IgD-negative memory B cell (primary cell): ENCODE measurements at regions not wholly inside any gene's neighbourhood (a gene's known extent, or its start where the extent isn't known, plus 50 kb on each side); places are given as distances from the start of the nearest gene placed in this dataset.
"Not testable (repeated sequence)": the region's sequence is repeated elsewhere in the genome, so short reads cannot be mapped to it uniquely, and the experiment has no call there.

ENCODE experiments used
- H3K27ac Mint-ChIP-seq, 3 donors: one replicate each; pipeline ENCODE4 v1.8.0; 2020 to 2022; ENCODE audit warnings: mild to moderate bottlenecking in 3 of 3, mixed read lengths in 3 of 3, moderate library complexity in 1 of 3
- H3K27me3 Mint-ChIP-seq: one replicate; pipeline ENCODE4 v1.8.0; 2021; ENCODE audit warnings: mixed read lengths
- H3K36me3 Mint-ChIP-seq: one replicate; pipeline ENCODE4 v1.8.0; 2020; ENCODE audit warnings: mild to moderate bottlenecking, mixed read lengths
- H3K4me1 Mint-ChIP-seq, 3 donors: one replicate each; pipeline ENCODE4 v1.8.0; 2020 to 2022; ENCODE audit warnings: mixed read lengths in 3 of 3, mild to moderate bottlenecking in 1 of 3
- H3K4me3 Mint-ChIP-seq, 4 donors: one replicate each; pipeline ENCODE4 v1.8.0; 2020 to 2022; ENCODE audit warnings: mild to moderate bottlenecking in 4 of 4, mixed read lengths in 4 of 4, moderate library complexity in 3 of 4
- H3K9me3 Mint-ChIP-seq, 3 donors: one replicate each; pipeline ENCODE4 v1.8.0; 2020 to 2021; ENCODE audit warnings: mixed read lengths in 3 of 3, mild to moderate bottlenecking in 1 of 3

DNA sequence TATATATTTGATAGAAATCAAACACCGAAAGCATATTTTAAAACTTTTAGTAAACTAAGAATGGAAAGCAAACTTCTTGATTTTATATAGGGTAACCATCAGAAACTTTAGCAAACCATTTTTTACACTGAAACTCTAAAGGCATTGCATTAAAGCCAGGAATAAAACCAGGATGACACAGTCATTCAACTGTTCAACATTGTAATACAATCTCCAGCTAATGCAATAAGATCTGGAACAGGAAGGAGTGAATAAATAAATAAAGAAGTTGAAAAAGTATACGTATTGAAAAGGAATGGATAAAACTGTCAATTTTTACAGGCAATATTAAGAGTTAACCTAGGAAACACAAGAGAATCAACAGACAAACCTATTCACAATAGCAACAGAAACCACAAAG, 181.9 kb upstream of the TTC14 start:
- Mint-ChIP-seq H3K4me3 (no peak overlapping the region), H3K36me3 (no peaks in the 10 kb centered on the region), H3K27me3 (no peaks in the 10 kb centered on the region), H3K9me3 (peaks cover 0 to 2% (median 1%) of the 10 kb centered on the region in 3 donors), H3K27ac (no peak overlapping the region), H3K4me1 (no peaks in the 10 kb centered on the region)

DNA sequence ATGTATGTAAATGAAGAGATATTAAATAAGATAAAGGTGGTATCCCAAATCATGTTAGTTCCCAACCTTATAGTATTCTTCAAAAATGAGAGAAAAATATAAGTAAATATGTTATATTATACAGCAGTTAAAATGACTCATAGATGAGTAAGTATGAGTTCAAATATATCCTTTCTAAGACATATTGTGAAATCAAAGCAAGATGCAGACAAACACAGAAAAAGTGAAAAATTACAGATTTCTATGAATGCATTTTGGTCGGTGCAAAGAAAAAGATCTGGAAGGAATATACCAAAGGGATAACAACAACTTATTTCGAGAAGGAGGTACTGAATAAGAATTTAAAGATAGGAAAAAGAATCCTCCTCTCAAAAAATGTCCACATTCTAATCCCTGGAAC, 181.2 kb upstream of the TTC14 start:
- H3K9me3 Mint-ChIP-seq: peaks cover 0 to 2% (median 1%) of the 10 kb centered on the region in 3 donors
- no peaks in the 10 kb centered on the region for H3K4me1 Mint-ChIP-seq
- no peaks in the 10 kb centered on the region for H3K36me3 Mint-ChIP-seq
- no peaks in the 10 kb centered on the region for H3K27me3 Mint-ChIP-seq
- no peak overlapping the region for H3K27ac Mint-ChIP-seq
- no peak overlapping the region for H3K4me3 Mint-ChIP-seq

DNA sequence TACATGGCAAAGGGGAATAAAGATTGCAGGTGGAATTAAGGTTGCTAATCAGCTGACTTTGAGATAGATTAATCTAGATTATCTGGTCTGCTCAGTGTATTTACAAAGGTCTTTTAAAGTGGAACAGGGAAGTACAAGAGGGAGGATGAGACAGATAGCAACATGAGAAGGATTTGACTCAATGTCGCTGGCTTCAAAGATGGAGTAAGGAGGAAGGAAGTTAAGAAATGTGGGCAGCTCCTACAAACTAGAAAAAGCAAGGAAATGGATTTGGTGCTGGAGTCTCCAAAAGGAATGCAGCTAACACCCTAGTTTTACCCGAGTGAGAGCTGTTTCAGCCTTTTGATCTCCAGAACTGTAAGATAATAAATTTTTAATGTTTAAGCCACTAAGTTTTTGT, 180.7 kb upstream of the TTC14 start:
- H3K9me3 Mint-ChIP-seq: peaks cover 0 to 2% (median 1%) of the 10 kb centered on the region in 3 donors

DNA sequence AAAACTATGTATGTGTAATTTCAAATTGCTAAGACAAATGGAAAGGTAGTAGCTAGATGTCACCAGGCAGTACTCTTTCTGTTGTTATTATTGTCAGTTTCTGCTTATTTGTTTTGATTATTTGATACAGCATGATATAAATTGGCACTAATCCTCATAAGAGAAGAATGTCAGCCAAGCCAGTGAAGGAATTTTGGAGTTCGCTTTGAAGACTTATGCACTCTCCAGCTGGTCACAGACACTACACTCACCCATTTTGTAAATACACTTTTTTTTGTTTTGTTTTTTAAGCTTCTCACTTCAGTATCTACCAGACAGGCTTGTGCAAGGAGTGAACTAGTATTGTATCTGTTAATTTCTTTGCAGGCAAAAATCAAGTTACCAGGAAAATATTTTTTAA, 180.2 kb upstream of the TTC14 start:
- H3K36me3 Mint-ChIP-seq: no peaks in the 10 kb centered on the region
- no peaks in the 10 kb centered on the region for H3K4me1 Mint-ChIP-seq
- no peak overlapping the region for H3K4me3 Mint-ChIP-seq
- H3K27ac Mint-ChIP-seq: no peak overlapping the region
- no peaks in the 10 kb centered on the region for H3K27me3 Mint-ChIP-seq
- H3K9me3 Mint-ChIP-seq: peaks cover 0 to 2% (median 1%) of the 10 kb centered on the region in 3 donors

More for the DNA sequence above, 180.7 kb upstream of the TTC14 start:
- no peaks in the 10 kb centered on the region for H3K36me3 Mint-ChIP-seq
- no peaks in the 10 kb centered on the region for H3K4me1 Mint-ChIP-seq
- no peak overlapping the region for H3K4me3 Mint-ChIP-seq
- H3K27ac Mint-ChIP-seq: no peak overlapping the region
- no peaks in the 10 kb centered on the region for H3K27me3 Mint-ChIP-seq

DNA sequence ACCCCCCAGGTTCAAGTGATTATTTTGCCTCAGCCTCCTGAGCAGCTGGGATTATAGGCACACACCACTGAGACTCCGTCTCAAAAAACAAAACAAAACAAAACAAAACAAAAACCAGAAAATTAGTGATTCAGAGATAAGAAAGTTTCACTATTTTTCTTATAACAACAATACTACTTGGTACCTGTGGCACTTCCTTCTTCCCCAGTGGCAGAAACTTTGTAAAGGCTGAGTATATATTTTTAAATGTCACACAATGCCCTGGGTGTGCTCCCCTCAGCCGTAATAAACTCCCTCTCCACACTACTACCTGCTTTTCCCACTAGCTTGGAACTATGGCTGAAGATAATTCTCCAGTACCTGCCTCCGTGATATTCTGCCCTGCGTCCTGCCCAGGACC, 177.7 kb upstream of the TTC14 start:
- not testable (repeated sequence) for H3K27ac Mint-ChIP-seq, H3K27me3 Mint-ChIP-seq, H3K4me3 Mint-ChIP-seq, H3K4me1 Mint-ChIP-seq, H3K36me3 Mint-ChIP-seq, H3K9me3 Mint-ChIP-seq

DNA sequence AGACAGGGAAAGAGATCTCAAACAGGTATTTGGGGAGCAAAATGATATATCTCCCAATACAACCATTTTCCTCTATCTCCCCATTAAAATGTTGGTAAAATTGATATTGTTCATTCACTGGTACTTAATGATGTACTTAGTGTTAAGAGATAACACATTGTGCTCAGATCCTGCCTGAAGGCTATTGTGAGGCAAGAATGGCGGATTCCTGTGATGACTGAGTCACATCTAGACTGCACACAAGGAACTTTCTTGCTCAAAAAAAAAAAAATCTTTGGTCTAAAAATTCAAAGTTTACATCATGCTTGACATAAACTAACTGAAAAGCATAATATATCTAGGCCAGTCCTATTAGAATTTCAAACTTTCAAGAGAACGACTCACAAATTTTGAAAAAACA, 171.1 kb upstream of the TTC14 start:
- H3K4me3 Mint-ChIP-seq: no peak overlapping the region
- peaks cover 2 to 5% (median 2%) of the 10 kb centered on the region in 3 donors for H3K9me3 Mint-ChIP-seq

DNA sequence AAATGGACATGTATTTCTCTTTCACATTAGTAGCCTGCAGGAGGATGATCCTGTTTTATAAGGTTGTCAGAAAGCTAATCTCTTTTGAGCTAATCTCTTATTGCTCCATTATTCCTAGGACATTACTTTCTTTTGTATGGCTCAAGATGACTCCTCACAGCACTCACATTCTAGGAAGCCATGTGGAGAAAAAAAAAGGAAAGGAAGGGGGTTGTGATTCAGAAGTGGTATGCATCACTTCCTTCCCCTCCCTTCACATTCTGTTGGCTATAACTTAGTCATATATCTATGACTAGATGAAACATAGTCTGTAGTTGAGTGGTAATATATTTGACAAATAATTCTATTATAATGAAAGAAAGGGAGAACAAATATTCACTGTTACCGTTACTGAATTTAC, 168.8 kb upstream of the TTC14 start:
- Mint-ChIP-seq H3K9me3 (peaks cover 1 to 5% (median 2%) of the 10 kb centered on the region in 3 donors), H3K27ac (no peak overlapping the region), H3K27me3 (no peaks in the 10 kb centered on the region), H3K4me3 (no peak overlapping the region), H3K36me3 (no peaks in the 10 kb centered on the region), H3K4me1 (no peaks in the 10 kb centered on the region)

More for the DNA sequence above, 171.1 kb upstream of the TTC14 start:
- Mint-ChIP-seq H3K4me1 (no peaks in the 10 kb centered on the region), H3K27ac (no peak overlapping the region), H3K27me3 (no peaks in the 10 kb centered on the region), H3K36me3 (no peaks in the 10 kb centered on the region)

DNA sequence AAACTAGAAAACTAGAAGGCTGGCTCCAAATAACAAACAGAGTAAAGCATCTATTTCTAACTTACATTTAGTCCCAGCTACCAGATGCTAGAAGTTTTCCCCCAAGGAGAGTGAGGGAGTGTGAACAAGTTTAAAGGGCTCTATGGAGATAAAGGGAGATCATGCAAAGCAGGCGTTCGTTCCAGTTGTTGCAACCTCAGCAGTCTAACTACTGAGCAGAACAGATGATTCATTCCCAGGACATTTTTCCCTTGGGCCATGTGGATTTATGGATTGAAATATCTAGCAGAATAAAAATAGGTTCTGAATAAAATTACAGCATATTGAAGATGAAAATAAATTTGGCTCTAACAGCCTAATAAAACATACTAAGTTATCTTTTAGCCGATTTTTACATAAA, 154.8 kb upstream of the TTC14 start:
- H3K9me3 Mint-ChIP-seq: peaks cover 0 to 3% (median 0%) of the 10 kb centered on the region in 3 donors
- no peak overlapping the region for H3K27ac Mint-ChIP-seq
- no peak overlapping the region for H3K4me3 Mint-ChIP-seq
- no peaks in the 10 kb centered on the region for H3K36me3 Mint-ChIP-seq
- H3K27me3 Mint-ChIP-seq: no peaks in the 10 kb centered on the region
- H3K4me1 Mint-ChIP-seq: no peaks in the 10 kb centered on the region

DNA sequence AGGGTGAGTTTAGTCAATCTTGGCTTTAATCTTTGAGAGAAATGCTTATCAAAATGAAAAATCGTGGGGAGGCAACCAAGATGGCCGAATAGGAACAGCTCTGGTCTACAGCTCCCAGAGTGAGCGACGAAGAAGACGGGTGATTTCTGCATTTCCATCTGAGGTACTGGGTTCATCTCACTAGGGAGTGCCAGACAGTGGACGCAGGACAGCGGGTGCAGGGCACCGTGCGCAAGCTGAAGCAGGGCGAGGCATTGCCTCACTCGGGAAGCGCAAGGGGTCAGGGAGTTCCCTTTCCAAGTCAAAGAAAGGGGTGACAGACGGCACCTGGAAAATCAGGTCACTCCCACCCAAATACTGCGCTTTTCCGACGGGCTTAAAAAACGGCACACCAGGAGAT, 153.6 kb upstream of the TTC14 start:
- not testable (repeated sequence) for H3K4me1 Mint-ChIP-seq, H3K36me3 Mint-ChIP-seq, H3K27me3 Mint-ChIP-seq, H3K9me3 Mint-ChIP-seq, H3K4me3 Mint-ChIP-seq
- H3K27ac Mint-ChIP-seq: peak overlapping the region in 1 of 3 donors; percentile 69

DNA sequence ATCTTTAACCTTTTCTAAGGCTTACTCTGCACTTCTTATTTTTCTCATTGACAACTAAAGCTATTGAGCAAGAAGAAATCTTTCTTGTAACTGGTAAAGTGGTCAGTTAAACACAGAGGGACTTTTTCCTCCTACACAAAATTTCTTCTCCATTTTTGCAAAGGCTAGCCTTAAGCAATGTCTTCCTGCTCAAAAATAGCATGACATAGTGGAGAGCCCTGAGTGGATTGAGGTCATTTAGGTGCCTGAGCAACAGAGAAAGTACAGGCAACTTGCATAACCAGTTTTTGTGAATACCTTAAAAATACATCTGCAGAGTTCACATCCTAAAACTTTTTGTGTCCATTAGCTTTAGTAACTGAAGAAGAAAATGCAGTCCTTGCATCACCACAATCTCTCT, 144.7 kb upstream of the TTC14 start:
- Mint-ChIP-seq H3K4me1 (no peaks in the 10 kb centered on the region), H3K27me3 (no peaks in the 10 kb centered on the region), H3K9me3 (peaks cover 2 to 7% (median 4%) of the 10 kb centered on the region in 3 donors), H3K36me3 (peaks cover 2% of the 10 kb centered on the region), H3K4me3 (no peak overlapping the region), H3K27ac (no peak overlapping the region)

DNA sequence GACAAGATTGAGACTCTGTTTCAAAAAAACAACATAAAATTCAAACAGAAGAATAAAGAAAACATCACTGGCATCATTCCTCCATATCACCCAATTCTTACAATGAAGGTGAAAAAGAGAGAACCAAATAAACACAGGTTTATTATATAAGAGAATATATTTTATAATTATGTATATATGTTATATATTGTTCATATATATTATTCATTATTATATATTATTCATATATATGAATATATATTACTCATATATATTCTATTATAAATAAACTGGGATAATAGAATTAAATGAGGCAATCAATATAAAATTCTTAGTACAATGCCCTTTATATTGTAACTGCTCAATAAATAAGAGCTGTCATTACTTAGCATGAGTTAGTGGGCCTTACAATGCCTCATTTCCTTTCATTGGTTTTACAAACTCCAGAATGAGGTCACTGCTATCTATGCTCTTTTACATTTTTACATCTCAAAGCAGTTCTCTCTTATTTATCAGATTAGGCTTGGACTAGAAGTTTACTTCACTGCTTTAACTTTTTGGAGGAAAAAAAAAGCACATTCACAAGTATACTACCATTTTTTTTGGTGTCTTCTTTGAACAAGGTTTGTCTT, 135.5 kb upstream of the TTC14 start:
- H3K9me3 Mint-ChIP-seq: peaks cover 0 to 2% (median 2%) of the 10 kb centered on the region in 3 donors
- H3K4me1 Mint-ChIP-seq: no peaks in the 10 kb centered on the region
- H3K27ac Mint-ChIP-seq: no peak overlapping the region
- H3K27me3 Mint-ChIP-seq: no peaks in the 10 kb centered on the region
- no peaks in the 10 kb centered on the region for H3K36me3 Mint-ChIP-seq
- no peak overlapping the region for H3K4me3 Mint-ChIP-seq

DNA sequence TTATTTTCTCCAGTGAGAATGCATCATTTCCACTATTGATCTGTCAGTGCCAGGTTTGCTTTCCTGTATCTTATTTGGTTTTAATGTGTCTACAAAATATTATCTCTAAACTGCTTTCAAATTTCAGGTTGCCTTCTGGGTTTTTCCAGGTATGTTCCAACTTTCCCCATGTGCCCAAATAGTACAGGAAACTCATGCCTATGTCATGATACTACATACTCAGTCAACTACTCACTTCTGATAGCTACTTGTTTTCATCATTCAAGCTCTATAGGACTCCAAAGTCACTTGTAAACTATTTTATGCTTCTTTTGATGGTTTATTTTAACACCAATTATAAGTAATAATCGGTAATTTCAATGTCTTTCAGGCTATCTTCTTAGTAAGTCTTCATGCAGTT, 134.8 kb upstream of the TTC14 start:
- H3K4me1 Mint-ChIP-seq: no peaks in the 10 kb centered on the region
- peaks cover 0 to 2% (median 2%) of the 10 kb centered on the region in 3 donors for H3K9me3 Mint-ChIP-seq
- no peaks in the 10 kb centered on the region for H3K27me3 Mint-ChIP-seq
- H3K36me3 Mint-ChIP-seq: no peaks in the 10 kb centered on the region
- H3K4me3 Mint-ChIP-seq: no peak overlapping the region
- no peak overlapping the region for H3K27ac Mint-ChIP-seq

DNA sequence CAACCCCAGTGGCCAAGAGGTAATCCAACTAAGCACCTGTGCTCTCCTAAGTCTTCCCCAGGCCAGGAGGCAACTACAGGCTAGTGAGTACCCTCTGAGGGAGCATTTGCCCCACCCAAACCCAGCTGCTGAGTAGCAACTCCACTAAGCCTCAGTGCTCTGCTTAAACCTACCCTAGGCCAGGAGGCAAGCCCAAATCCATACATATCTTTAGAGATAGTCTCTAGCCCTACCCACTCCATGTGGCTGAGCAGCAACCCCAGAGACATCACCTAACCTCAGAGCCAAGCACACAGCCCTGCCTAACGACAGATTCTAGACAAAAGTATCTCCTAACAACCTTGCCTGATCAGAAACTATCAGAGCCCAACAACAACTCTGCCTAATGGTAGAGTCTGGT, 132.8 kb upstream of the TTC14 start:
- H3K27me3 Mint-ChIP-seq: no peaks in the 10 kb centered on the region
- H3K4me1 Mint-ChIP-seq: no peaks in the 10 kb centered on the region
- no peak overlapping the region for H3K4me3 Mint-ChIP-seq
- H3K36me3 Mint-ChIP-seq: no peaks in the 10 kb centered on the region
- H3K9me3 Mint-ChIP-seq: peaks cover 0 to 2% (median 2%) of the 10 kb centered on the region in 3 donors
- H3K27ac Mint-ChIP-seq: no peak overlapping the region

DNA sequence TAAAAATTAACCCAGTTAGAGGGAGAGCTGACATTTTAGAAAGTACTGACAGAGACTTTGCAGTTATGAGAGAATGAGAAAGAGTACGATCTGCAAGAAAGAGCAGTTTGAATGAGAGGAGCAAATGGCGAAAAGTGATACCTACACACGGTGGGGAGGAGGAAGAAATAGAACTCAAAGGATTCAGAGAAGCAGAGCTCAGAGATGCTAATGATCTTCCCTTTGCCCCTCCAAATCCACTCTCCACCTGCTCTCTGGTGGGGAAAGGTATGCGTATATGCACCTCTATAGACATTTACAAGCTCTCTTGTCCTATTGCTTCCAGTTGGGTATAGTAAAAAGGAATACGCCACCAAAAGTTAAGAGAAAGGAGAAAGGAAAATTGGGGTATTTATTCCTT, 123.3 kb upstream of the TTC14 start:
- no peaks in the 10 kb centered on the region for H3K36me3 Mint-ChIP-seq
- H3K4me3 Mint-ChIP-seq: no peak overlapping the region
- H3K27me3 Mint-ChIP-seq: peaks cover 3% of the 10 kb centered on the region
- no peak overlapping the region for H3K27ac Mint-ChIP-seq
- no peaks in the 10 kb centered on the region for H3K4me1 Mint-ChIP-seq
- peaks cover 0 to 2% (median 0%) of the 10 kb centered on the region in 3 donors for H3K9me3 Mint-ChIP-seq

DNA sequence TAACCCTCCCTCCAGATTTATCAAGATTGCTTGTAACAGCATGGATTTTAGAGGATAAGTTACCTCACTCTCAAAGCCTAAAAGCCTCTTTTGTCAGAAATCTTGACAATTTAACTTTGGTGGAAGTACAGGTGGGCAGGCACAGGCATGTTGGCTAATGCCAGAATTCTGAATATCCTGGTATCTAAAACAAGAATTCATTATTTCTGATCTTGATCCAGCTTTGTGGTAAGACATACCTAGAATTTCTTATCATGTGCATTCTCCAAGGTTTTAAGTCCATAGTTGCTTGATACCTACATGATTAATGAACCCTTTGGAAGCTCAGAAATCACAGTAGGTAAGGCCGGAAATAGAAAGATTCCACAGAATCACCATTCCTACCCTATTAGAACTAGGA, 109.9 kb upstream of the TTC14 start:
- no peak overlapping the region for H3K4me3 Mint-ChIP-seq
- H3K27ac Mint-ChIP-seq: no peak overlapping the region
- H3K9me3 Mint-ChIP-seq: peaks cover 5 to 7% (median 7%) of the 10 kb centered on the region in 3 donors
- H3K27me3 Mint-ChIP-seq: no peaks in the 10 kb centered on the region
- no peaks in the 10 kb centered on the region for H3K4me1 Mint-ChIP-seq
- peaks cover 5% of the 10 kb centered on the region for H3K36me3 Mint-ChIP-seq

DNA sequence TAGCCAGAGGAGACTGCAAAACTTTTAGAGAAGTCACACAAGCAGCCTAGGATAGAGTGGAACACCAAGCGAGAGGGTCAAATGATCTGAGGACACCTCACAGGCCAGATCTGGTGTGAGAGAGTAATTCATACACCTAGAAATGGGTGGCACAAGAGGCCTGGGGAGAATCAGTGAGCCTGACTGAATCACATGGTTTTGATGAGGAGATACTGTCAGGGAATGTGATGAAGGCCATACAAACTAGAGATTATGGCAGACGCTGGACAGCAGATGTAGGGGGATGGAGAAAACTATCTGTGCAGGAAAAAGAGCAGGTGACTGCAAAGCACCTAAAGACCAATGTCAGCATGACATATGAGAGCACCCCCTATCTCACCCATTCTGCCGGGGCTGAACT, 105.0 kb upstream of the TTC14 start:
- Mint-ChIP-seq H3K4me3 (no peak overlapping the region), H3K27ac (no peak overlapping the region), H3K9me3 (peaks cover 9 to 13% (median 9%) of the 10 kb centered on the region in 3 donors), H3K4me1 (no peaks in the 10 kb centered on the region), H3K36me3 (peaks cover 2% of the 10 kb centered on the region), H3K27me3 (no peaks in the 10 kb centered on the region)
